GM18858 (cell line): ENCODE measurements at regions not wholly inside any gene's neighbourhood (a gene's known extent, or its start where the extent isn't known, plus 50 kb on each side); places are given as distances from the start of the nearest gene placed in this dataset.

ENCODE experiments used
- ATAC-seq: cut with Tn5 transposase; IDR thresholded peaks from one replicate; pipeline ENCODE4 v1.9.1; 2021; ENCODE audit not compliant: unreplicated experiment

- ATAC-seq: no peak
Measured at GRCh38 chr7:130989101-130989795, 255.2 kb upstream of the KLF14 start.

GRCh38 chr7:130990178-130990832 lies 256.3 kb upstream of the KLF14 start:
- ATAC-seq: no peak

- no peak for ATAC-seq
Measured at GRCh38 chr7:130993671-130994365, 259.8 kb upstream of the KLF14 start.

GRCh38 chr7:130994378-130995115 lies 260.5 kb upstream of the KLF14 start:
- ATAC-seq: no peak

GRCh38 chr7:130995252-130996081 lies 261.5 kb upstream of the KLF14 start:
- ATAC-seq: no peak

GRCh38 chr7:130996205-130996832 lies 262.3 kb upstream of the KLF14 start:
- ATAC-seq: no peak

- ATAC-seq: no peak
Measured at GRCh38 chr7:130996833-130997231, 262.8 kb upstream of the KLF14 start.

- ATAC-seq: no peak
Measured at GRCh38 chr7:130998993-130999602, 265.1 kb upstream of the KLF14 start.

GRCh38 chr7:130999926-131000325 lies 265.9 kb upstream of the KLF14 start:
- no peak for ATAC-seq

- ATAC-seq: no peak
Measured at GRCh38 chr7:131000389-131000788, 266.4 kb upstream of the KLF14 start.

- no peak for ATAC-seq
Measured at GRCh38 chr7:131000873-131001272, 266.9 kb upstream of the KLF14 start.

GRCh38 chr7:131002600-131002999 lies 268.6 kb upstream of the KLF14 start:
- no peak for ATAC-seq

GRCh38 chr7:131003634-131004033 lies 269.6 kb upstream of the KLF14 start:
- ATAC-seq: no peak

GRCh38 chr7:131004371-131004770 lies 270.4 kb upstream of the KLF14 start:
- no peak for ATAC-seq

- ATAC-seq: no peak
Measured at GRCh38 chr7:131007439-131008330, 273.7 kb upstream of the KLF14 start.

GRCh38 chr7:131008840-131009711 lies 275.1 kb upstream of the KLF14 start:
- no peak for ATAC-seq

- ATAC-seq: no peak
Measured at GRCh38 chr7:131010029-131010716, 276.2 kb upstream of the KLF14 start.
